Stimulated activated naive CD4-positive, alpha-beta T cell treated with Interleukin-2 at 50 U/mL for 16 hours (primary cell): ENCODE measurements at regions not wholly inside any gene's neighbourhood (a gene's known extent, or its start where the extent isn't known, plus 50 kb on each side); places are given as distances from the start of the nearest gene placed in this dataset.
"Not testable (repeated sequence)": the region's sequence is repeated elsewhere in the genome, so short reads cannot be mapped to it uniquely, and the experiment has no call there.

ENCODE experiments used
- DNase-seq: peaks from one replicate; lab custom pipeline; 2025; lab: John Stamatoyannopoulos, UW

GRCh38 chr9:6160579-6160978, 55.0 kb upstream of the IL33 start:
- no peak for DNase-seq

GRCh38 chr9:6153425-6153824, 62.2 kb upstream of the IL33 start:
- no peak for DNase-seq

- DNase-seq: no peak
Observed at GRCh38 chr9:6152788-6153187, 62.8 kb upstream of the IL33 start.

- DNase-seq: no peak
Observed at GRCh38 chr9:6150483-6150882, 65.1 kb upstream of the IL33 start.

GRCh38 chr9:6149315-6149714, 66.3 kb upstream of the IL33 start:
- DNase-seq: no peak

GRCh38 chr9:6147846-6148245, 67.8 kb upstream of the IL33 start:
- no peak for DNase-seq

GRCh38 chr9:6144947-6145346, 70.7 kb upstream of the IL33 start:
- DNase-seq: no peak

- DNase-seq: no peak
Observed at GRCh38 chr9:6142799-6143454, 72.7 kb upstream of the IL33 start.

- DNase-seq: not testable (repeated sequence)
Observed at GRCh38 chr9:6135780-6136179, 79.8 kb upstream of the IL33 start.

- no peak for DNase-seq
Observed at GRCh38 chr9:6134661-6135180, 80.9 kb upstream of the IL33 start.

GRCh38 chr9:6133346-6134063, 82.1 kb upstream of the IL33 start:
- DNase-seq: no peak

- no peak for DNase-seq
Observed at GRCh38 chr9:6132650-6133049, 83.0 kb upstream of the IL33 start.

GRCh38 chr9:6128030-6128429, 87.6 kb upstream of the IL33 start:
- DNase-seq: no peak

- DNase-seq: no peak
Observed at GRCh38 chr9:6126377-6126776, 89.2 kb upstream of the IL33 start.

- no peak for DNase-seq
Observed at GRCh38 chr9:6123416-6123815, 92.2 kb upstream of the IL33 start.

GRCh38 chr9:6121707-6122106, 93.9 kb upstream of the IL33 start:
- no peak for DNase-seq

GRCh38 chr9:6114424-6114823, 99.0 kb upstream of the RANBP6 start:
- DNase-seq: no peak

- DNase-seq: no peak
Observed at GRCh38 chr9:6113819-6114218, 98.4 kb upstream of the RANBP6 start.

- no peak for DNase-seq
Observed at GRCh38 chr9:6113312-6113711, 97.9 kb upstream of the RANBP6 start.

- no peak for DNase-seq
Observed at GRCh38 chr9:6109986-6110385, 94.6 kb upstream of the RANBP6 start.

GRCh38 chr9:6109571-6109970, 94.1 kb upstream of the RANBP6 start:
- DNase-seq: no peak

GRCh38 chr9:6106711-6107339, 91.4 kb upstream of the RANBP6 start:
- no peak for DNase-seq

- no peak for DNase-seq
Observed at GRCh38 chr9:6105738-6106137, 90.3 kb upstream of the RANBP6 start.
